ENCODE measurements at regions not wholly inside any gene's neighbourhood (a gene's known extent, or its start where the extent isn't known, plus 50 kb on each side); places are given as distances from the start of the nearest gene placed in this dataset.

DNA sequence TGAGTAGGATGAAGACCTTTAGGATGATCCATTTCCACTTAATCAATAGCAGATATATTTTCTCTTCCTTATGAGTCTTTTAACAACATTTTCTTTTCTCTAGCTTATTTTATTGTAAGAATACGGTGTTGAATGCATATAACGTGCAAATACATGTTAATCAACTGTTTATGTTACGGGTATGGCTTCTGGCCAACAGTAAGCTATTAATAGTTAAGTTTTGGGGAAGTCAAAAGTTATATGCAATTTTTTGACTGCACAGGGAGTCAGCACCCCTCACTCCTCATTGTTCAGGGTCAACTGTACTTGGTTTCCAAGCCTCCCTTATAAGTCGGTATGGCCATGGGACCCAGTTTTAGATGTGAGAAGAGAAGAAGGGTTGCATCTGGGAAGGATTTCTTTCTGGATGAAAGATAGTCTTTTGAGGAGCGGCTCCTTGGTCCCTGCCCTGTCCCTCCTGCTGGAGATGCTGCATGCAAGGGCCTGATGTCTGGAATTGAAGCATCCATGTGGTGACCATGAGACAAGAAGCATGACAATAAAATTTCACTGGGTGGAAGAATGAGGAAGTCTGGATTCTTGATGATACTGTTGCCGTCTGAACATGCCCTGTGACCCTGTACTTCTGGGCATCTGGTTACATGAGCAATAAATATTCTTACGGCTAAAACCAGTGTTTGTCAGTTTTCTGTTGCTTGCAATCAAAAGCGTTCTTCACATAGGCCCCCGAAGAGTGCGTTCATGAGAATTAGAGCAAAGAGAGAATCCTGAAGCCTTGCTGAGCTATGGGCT is 194.7 kb upstream of the PMEPA1 start:
- H3K4me2 ChIP-seq (ENCODE audit: low read length), result no peak overlapping the region
- ChIA-PET CTCF (no interaction called here), RAD21 (ENCODE audit: low non-redundant PET in 1 of 2, low total read pairs in 2 of 2, uncharacterized antibody in 2 of 2, unreplicated experiment in 2 of 2) (interaction anchor here in 1 of 2 experiments (0.7 kb wide), 1 partner anchor 126 kb away, joined by 3 read pairs; no protein-coding TSS in a partner anchor), POLR2A (no interaction called here)
- no peaks in the 10 kb centered on the region for H3K36me3 ChIP-seq (ENCODE audit: control insufficient read depth in 1 of 2, insufficient read depth in 2 of 2, low read length in 2 of 2)
- peaks cover 50% of the 10 kb centered on the region for H3K27me3 ChIP-seq (ENCODE audit: insufficient read depth, low read length)
- H3K4me3 ChIP-seq (replicated peaks in 1 of 2; ENCODE audit: low read depth in 1 of 2, low read length in 2 of 2), result no peak overlapping the region
- no peaks in the 10 kb centered on the region for H3K4me1 ChIP-seq (ENCODE audit: control insufficient read depth in 1 of 2, insufficient read depth in 2 of 2, low read length in 2 of 2)
- H3K9me2 ChIP-seq (ENCODE audit: insufficient read depth), result no peaks in the 10 kb centered on the region
- TF ChIP-seq SIN3A (IDR thresholded peaks at IDR 0.05; ENCODE audit: low read depth) (no peak), POLR2AphosphoS5 (IDR thresholded peaks at IDR 0.05; ENCODE audit: low read depth, low read length) (no peak), MAX (IDR thresholded peaks at IDR 0.05) (no peak), EGR1 (IDR thresholded peaks at IDR 0.05; ENCODE audit: low read depth) (no peak), CEBPB (IDR thresholded peaks at IDR 0.05; ENCODE audit: low read depth) (no peak), ZNF274 (IDR thresholded peaks at IDR 0.05; ENCODE audit: low read depth, low read length) (no peak), EZH2phosphoT487 (IDR thresholded peaks at IDR 0.05; ENCODE audit: borderline replicate concordance) (no peak), TCF7L2 (IDR thresholded peaks at IDR 0.05; ENCODE audit: borderline replicate concordance, extremely low read depth, insufficient read depth, insufficient read length) (no peak), ZFX (IDR thresholded peaks at IDR 0.05) (no peak), SRF (IDR thresholded peaks at IDR 0.05; ENCODE audit: low read depth) (no peak), YY1 (IDR thresholded peaks at IDR 0.05; ENCODE audit: extremely low read depth, insufficient replicate concordance, low read depth, low read length) (no peak), SP1 (IDR thresholded peaks at IDR 0.05; ENCODE audit: low read depth) (no peak), JUND (IDR thresholded peaks at IDR 0.05) (no peak), FOSL1 (IDR thresholded peaks at IDR 0.05; ENCODE audit: low read depth) (no peak)
- TF ChIP-seq, protein P1, sequence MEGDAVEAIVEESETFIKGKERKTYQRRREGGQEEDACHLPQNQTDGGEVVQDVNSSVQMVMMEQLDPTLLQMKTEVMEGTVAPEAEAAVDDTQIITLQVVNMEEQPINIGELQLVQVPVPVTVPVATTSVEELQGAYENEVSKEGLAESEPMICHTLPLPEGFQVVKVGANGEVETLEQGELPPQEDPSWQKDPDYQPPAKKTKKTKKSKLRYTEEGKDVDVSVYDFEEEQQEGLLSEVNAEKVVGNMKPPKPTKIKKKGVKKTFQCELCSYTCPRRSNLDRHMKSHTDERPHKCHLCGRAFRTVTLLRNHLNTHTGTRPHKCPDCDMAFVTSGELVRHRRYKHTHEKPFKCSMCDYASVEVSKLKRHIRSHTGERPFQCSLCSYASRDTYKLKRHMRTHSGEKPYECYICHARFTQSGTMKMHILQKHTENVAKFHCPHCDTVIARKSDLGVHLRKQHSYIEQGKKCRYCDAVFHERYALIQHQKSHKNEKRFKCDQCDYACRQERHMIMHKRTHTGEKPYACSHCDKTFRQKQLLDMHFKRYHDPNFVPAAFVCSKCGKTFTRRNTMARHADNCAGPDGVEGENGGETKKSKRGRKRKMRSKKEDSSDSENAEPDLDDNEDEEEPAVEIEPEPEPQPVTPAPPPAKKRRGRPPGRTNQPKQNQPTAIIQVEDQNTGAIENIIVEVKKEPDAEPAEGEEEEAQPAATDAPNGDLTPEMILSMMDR (IDR thresholded peaks at IDR 0.05 in 2 of 3, conservative IDR thresholded peaks at IDR 0.05 in 1 of 3; ENCODE audit: borderline replicate concordance in 1 of 3, insufficient read depth in 1 of 3, low read depth in 2 of 3, low read length in 2 of 3), result no peak
- TF ChIP-seq, protein P2, sequence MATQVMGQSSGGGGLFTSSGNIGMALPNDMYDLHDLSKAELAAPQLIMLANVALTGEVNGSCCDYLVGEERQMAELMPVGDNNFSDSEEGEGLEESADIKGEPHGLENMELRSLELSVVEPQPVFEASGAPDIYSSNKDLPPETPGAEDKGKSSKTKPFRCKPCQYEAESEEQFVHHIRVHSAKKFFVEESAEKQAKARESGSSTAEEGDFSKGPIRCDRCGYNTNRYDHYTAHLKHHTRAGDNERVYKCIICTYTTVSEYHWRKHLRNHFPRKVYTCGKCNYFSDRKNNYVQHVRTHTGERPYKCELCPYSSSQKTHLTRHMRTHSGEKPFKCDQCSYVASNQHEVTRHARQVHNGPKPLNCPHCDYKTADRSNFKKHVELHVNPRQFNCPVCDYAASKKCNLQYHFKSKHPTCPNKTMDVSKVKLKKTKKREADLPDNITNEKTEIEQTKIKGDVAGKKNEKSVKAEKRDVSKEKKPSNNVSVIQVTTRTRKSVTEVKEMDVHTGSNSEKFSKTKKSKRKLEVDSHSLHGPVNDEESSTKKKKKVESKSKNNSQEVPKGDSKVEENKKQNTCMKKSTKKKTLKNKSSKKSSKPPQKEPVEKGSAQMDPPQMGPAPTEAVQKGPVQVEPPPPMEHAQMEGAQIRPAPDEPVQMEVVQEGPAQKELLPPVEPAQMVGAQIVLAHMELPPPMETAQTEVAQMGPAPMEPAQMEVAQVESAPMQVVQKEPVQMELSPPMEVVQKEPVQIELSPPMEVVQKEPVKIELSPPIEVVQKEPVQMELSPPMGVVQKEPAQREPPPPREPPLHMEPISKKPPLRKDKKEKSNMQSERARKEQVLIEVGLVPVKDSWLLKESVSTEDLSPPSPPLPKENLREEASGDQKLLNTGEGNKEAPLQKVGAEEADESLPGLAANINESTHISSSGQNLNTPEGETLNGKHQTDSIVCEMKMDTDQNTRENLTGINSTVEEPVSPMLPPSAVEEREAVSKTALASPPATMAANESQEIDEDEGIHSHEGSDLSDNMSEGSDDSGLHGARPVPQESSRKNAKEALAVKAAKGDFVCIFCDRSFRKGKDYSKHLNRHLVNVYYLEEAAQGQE (IDR thresholded peaks at IDR 0.05; ENCODE audit: low read depth), result no peak
- intact Hi-C loops (cut with micrococcal nuclease), result no loop called here
- ATAC-seq, result no peak
- no peaks in the 10 kb centered on the region for H3K79me2 ChIP-seq (ENCODE audit: insufficient read depth, low read length)
- no peak overlapping the region for H3K9ac ChIP-seq (ENCODE audit: low read length)
- no TSS peak for BruUV-seq (replicated peaks)
- no peaks in the 10 kb centered on the region for H3K9me3 ChIP-seq (ENCODE audit: control insufficient read depth in 1 of 2, insufficient read depth in 1 of 2, low read depth in 1 of 2, low read length in 2 of 2)
- H4K20me1 ChIP-seq (ENCODE audit: insufficient read depth), result no peaks in the 10 kb centered on the region
- H2AFZ ChIP-seq (ENCODE audit: low read depth, low read length, poor library complexity, severe bottlenecking), result no peak overlapping the region
- no peak for DNase-seq (ENCODE audit: low read depth, low spot score)
- H3K27ac ChIP-seq (ENCODE audit: low read depth, low read length), result no peak overlapping the region

All from HCT116 (cell line).